Mesodermal cell (in vitro differentiated cells): ENCODE measurements at regions not wholly inside any gene's neighbourhood (a gene's known extent, or its start where the extent isn't known, plus 50 kb on each side); places are given as distances from the start of the nearest gene placed in this dataset.
A peak's percentile ranks its signal among the peaks of the same experiment; 100 is the strongest.

Experiments
- H3K27ac ChIP-seq: 2 replicates; pipeline ENCODE4 v1.7.0; 2013; ENCODE audit warnings: mild to moderate bottlenecking, low read depth, low read length, moderate library complexity; ENCODE audit not compliant: severe bottlenecking
- H3K36me3 ChIP-seq: 2 replicates; pipeline ENCODE4 v1.7.1; 2013; ENCODE audit warnings: mild to moderate bottlenecking, low read length, moderate library complexity; ENCODE audit not compliant: control insufficient read depth, insufficient read depth
- H3K4me1 ChIP-seq: one replicate; pipeline ENCODE4 v1.7.1; 2013; ENCODE audit warnings: mild to moderate bottlenecking, low read length; ENCODE audit not compliant: insufficient read depth, control insufficient read depth, poor library complexity, severe bottlenecking
- H3K4me3 ChIP-seq: 2 replicates; pipeline ENCODE4 v1.7.0; 2013; ENCODE audit warnings: low read length, control low read depth, mild to moderate bottlenecking; ENCODE audit not compliant: insufficient read depth, poor library complexity, severe bottlenecking; ENCODE audit errors: extremely low read depth
- H3K9me3 ChIP-seq: 2 replicates; pipeline ENCODE4 v1.7.1; 2013; ENCODE audit warnings: mild to moderate bottlenecking, low read length, moderate library complexity; ENCODE audit not compliant: control insufficient read depth
- WGBS, 2 experiments: methylation state at CpG; one replicate each; pipeline ENCODE4 v1.1.5; 2013; ENCODE audit warnings: missing lambda C conversion rate in 2 of 2; ENCODE audit not compliant: insufficient coverage in 2 of 2; 5-methylcytosine and 5-hydroxymethylcytosine counted together

GRCh38 chr16:66137853-66138252 is 228.6 kb upstream of the CDH5 start:
- Histone ChIP-seq H3K4me1 (peaks cover 15% of the 10 kb centered on the region), H3K4me3 (no peak overlapping the region), H3K9me3 (no peaks in the 10 kb centered on the region), H3K36me3 (no peaks in the 10 kb centered on the region), H3K27ac (no peak overlapping the region)
- 80% methylated on average over 1 of the region's 3 CpGs; no CpG with 5 or more reads in 1 of the 2 experiments for WGBS, 2 experiments

GRCh38 chr16:66136841-66137240 is 229.7 kb upstream of the CDH5 start:
- 100% methylated on average over 1 of the region's 4 CpGs; no CpG with 5 or more reads in 1 of the 2 experiments for WGBS, 2 experiments
- H3K9me3 ChIP-seq, result no peaks in the 10 kb centered on the region
- H3K27ac ChIP-seq, result no peak overlapping the region
- peaks cover 15% of the 10 kb centered on the region for H3K4me1 ChIP-seq
- H3K36me3 ChIP-seq, result no peaks in the 10 kb centered on the region
- H3K4me3 ChIP-seq, result no peak overlapping the region

- Histone ChIP-seq H3K36me3 (no peaks in the 10 kb centered on the region), H3K4me1 (peaks cover 21% of the 10 kb centered on the region), H3K27ac (no peak overlapping the region), H3K4me3 (no peak overlapping the region), H3K9me3 (no peaks in the 10 kb centered on the region)
- WGBS, 2 experiments, result 87 to 94% methylated on average over 4 of the region's 5 CpGs
These were observed 230.7 kb upstream of the CDH5 start for GRCh38 chr16:66135838-66136237.

- peaks cover 25% of the 10 kb centered on the region for H3K4me1 ChIP-seq
- H3K27ac ChIP-seq, result peak overlapping the region; percentile 31
- no peaks in the 10 kb centered on the region for H3K36me3 ChIP-seq
- WGBS, 2 experiments, result 96% methylated on average over 3 of the region's 4 CpGs
- H3K4me3 ChIP-seq, result no peak overlapping the region
- H3K9me3 ChIP-seq, result no peaks in the 10 kb centered on the region
These were observed 231.1 kb upstream of the CDH5 start for GRCh38 chr16:66135421-66135831.

GRCh38 chr16:66134875-66135274 is 231.6 kb upstream of the CDH5 start:
- Histone ChIP-seq H3K36me3 (no peaks in the 10 kb centered on the region), H3K9me3 (no peaks in the 10 kb centered on the region), H3K4me1 (peaks cover 29% of the 10 kb centered on the region), H3K27ac (peak overlapping the region; percentile 31), H3K4me3 (no peak overlapping the region)
- WGBS, 2 experiments, result 83 to 84% methylated on average over 5 of the region's 5 CpGs

- Histone ChIP-seq H3K36me3 (no peaks in the 10 kb centered on the region), H3K9me3 (no peaks in the 10 kb centered on the region), H3K4me1 (peaks cover 34% of the 10 kb centered on the region), H3K27ac (no peak overlapping the region), H3K4me3 (no peak overlapping the region)
- WGBS, 2 experiments, result 80 to 96% methylated on average over 3 of the region's 6 CpGs
These were observed 232.7 kb upstream of the CDH5 start for GRCh38 chr16:66133643-66134338.

- H3K9me3 ChIP-seq, result no peaks in the 10 kb centered on the region
- no peak overlapping the region for H3K4me3 ChIP-seq
- 83 to 93% methylated on average over 3 of the region's 3 CpGs for WGBS, 2 experiments
- no peaks in the 10 kb centered on the region for H3K36me3 ChIP-seq
- no peak overlapping the region for H3K27ac ChIP-seq
- peaks cover 47% of the 10 kb centered on the region for H3K4me1 ChIP-seq
These were observed 234.6 kb upstream of the CDH5 start for GRCh38 chr16:66131895-66132294.

- no peak overlapping the region for H3K4me3 ChIP-seq
- WGBS, 2 experiments, result 85 to 93% methylated on average over 3 to 4 of the region's 5 CpGs
- no peak overlapping the region for H3K27ac ChIP-seq
- no peaks in the 10 kb centered on the region for H3K36me3 ChIP-seq
- H3K9me3 ChIP-seq, result no peaks in the 10 kb centered on the region
- H3K4me1 ChIP-seq, result peaks cover 50% of the 10 kb centered on the region
These were observed 235.2 kb upstream of the CDH5 start for GRCh38 chr16:66131156-66131807.

GRCh38 chr16:66130296-66130905 is 236.1 kb upstream of the CDH5 start:
- Histone ChIP-seq H3K27ac (peak overlapping the region; percentile 7), H3K36me3 (no peaks in the 10 kb centered on the region), H3K4me1 (peaks cover 47% of the 10 kb centered on the region), H3K9me3 (no peaks in the 10 kb centered on the region), H3K4me3 (no peak overlapping the region)
- 71 to 80% methylated on average over 3 to 5 of the region's 5 CpGs for WGBS, 2 experiments

- WGBS, 2 experiments, result 74 to 82% methylated on average over 2 to 3 of the region's 4 CpGs
- Histone ChIP-seq H3K4me3 (no peak overlapping the region), H3K4me1 (peaks cover 41% of the 10 kb centered on the region), H3K27ac (no peak overlapping the region), H3K9me3 (no peaks in the 10 kb centered on the region), H3K36me3 (no peaks in the 10 kb centered on the region)
These were observed 237.3 kb upstream of the CDH5 start for GRCh38 chr16:66129196-66129595.

- 93 to 94% methylated on average over 4 to 5 of the region's 7 CpGs for WGBS, 2 experiments
- H3K9me3 ChIP-seq, result no peaks in the 10 kb centered on the region
- H3K36me3 ChIP-seq, result no peaks in the 10 kb centered on the region
- H3K27ac ChIP-seq, result no peak overlapping the region
- H3K4me3 ChIP-seq, result no peak overlapping the region
- H3K4me1 ChIP-seq, result peaks cover 41% of the 10 kb centered on the region
These were observed 238.1 kb upstream of the CDH5 start for GRCh38 chr16:66128371-66128770.
